ENCODE measurements at regions not wholly inside any gene's neighbourhood (a gene's known extent, or its start where the extent isn't known, plus 50 kb on each side); places are given as distances from the start of the nearest gene placed in this dataset.

DNA sequence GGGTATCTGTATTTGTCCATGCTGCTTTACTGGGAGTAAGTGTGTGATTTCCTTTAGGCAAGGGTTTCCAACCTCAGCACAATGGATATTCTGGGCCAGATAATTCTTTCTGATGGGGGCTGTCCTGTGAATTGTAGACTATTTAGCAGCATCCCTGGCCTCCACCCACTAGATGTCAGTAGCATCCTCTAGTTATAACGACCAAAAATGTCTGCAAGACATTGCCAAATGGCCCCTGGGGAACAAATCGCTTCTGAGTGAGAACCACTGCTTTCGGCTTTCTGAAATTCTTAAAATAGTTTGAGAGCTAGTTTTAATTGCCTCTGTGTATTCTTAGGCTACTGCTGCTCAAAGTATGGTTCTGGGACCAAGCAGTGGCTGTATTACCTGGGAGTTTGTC, 81.2 kb upstream of the GPM6B start:
- no peak for DNase-seq (ENCODE audit: low read depth)
- H3K4me3 ChIP-seq (ENCODE audit: low read depth, low read length), result no peak overlapping the region
- TF ChIP-seq CTCF (IDR thresholded peaks at IDR 0.05; ENCODE audit: low read depth, low read length, missing control alignments), result peak; percentile 34
- in situ Hi-C loops (cut with HindIII; ENCODE audit: low sequenced_read_pairs), result no loop called here

DNA sequence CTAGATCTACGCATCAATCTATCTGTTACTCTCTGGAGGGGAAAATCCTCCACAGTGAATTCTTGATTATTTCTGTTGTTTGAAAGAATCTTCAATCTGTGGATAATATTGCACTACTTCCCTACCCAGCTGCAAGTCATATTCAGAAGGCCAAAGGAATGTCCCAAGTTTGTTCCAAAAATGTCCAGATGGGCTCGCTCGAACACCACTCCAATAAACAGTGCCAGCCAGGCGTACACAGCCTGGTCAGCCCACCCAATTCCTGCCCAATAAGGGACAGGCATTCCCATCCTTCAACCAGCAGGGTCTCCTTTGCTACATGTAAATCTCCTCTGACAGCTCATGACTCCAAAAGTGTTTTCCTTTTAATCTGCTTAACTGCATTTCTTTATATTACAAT, 80.7 kb upstream of the GPM6B start:
- in situ Hi-C loops (cut with HindIII; ENCODE audit: low sequenced_read_pairs), result no loop called here
- no peak overlapping the region for H3K4me3 ChIP-seq (ENCODE audit: low read depth, low read length)
- DNase-seq (ENCODE audit: low read depth), result no peak
- no peak for TF ChIP-seq CTCF (IDR thresholded peaks at IDR 0.05; ENCODE audit: low read depth, low read length, missing control alignments)

- in situ Hi-C loops (cut with HindIII; ENCODE audit: low sequenced_read_pairs), result no loop called here
- H3K4me3 ChIP-seq (ENCODE audit: low read depth, low read length), result no peak overlapping the region
- TF ChIP-seq CTCF (IDR thresholded peaks at IDR 0.05; ENCODE audit: low read depth, low read length, missing control alignments), result no peak
- no peak for DNase-seq (ENCODE audit: low read depth)
These were observed 78.1 kb upstream of the GPM6B start for GRCh38 chrX:13894888-13895565.

GRCh38 chrX:13893826-13894225, 76.9 kb upstream of the GPM6B start:
- no peak overlapping the region for H3K4me3 ChIP-seq (ENCODE audit: low read depth, low read length)
- in situ Hi-C loops (cut with HindIII; ENCODE audit: low sequenced_read_pairs), result no loop called here
- TF ChIP-seq CTCF (IDR thresholded peaks at IDR 0.05; ENCODE audit: low read depth, low read length, missing control alignments), result no peak
- DNase-seq (ENCODE audit: low read depth), result no peak

- in situ Hi-C loops (cut with HindIII; ENCODE audit: low sequenced_read_pairs), result no loop called here
- H3K4me3 ChIP-seq (ENCODE audit: low read depth, low read length), result no peak overlapping the region
- DNase-seq (ENCODE audit: low read depth), result no peak
- TF ChIP-seq CTCF (IDR thresholded peaks at IDR 0.05; ENCODE audit: low read depth, low read length, missing control alignments), result no peak
These were observed 76.0 kb upstream of the GPM6B start for GRCh38 chrX:13892856-13893255.

- in situ Hi-C loops (cut with HindIII; ENCODE audit: low sequenced_read_pairs), result no loop called here
- TF ChIP-seq CTCF (IDR thresholded peaks at IDR 0.05; ENCODE audit: low read depth, low read length, missing control alignments), result no peak
- no peak overlapping the region for H3K4me3 ChIP-seq (ENCODE audit: low read depth, low read length)
- DNase-seq (ENCODE audit: low read depth), result no peak
These were observed 74.7 kb upstream of the GPM6B start for GRCh38 chrX:13891377-13892140.
